Endothelial cell of umbilical vein (primary cell): ENCODE measurements at regions not wholly inside any gene's neighbourhood (a gene's known extent, or its start where the extent isn't known, plus 50 kb on each side); places are given as distances from the start of the nearest gene placed in this dataset.

Experiments
- EZH2 ChIP-seq: IDR thresholded peaks from 2 replicates; pipeline ENCODE4 v1.6.1; 2012; ENCODE audit warnings: borderline replicate concordance, low read depth, mild to moderate bottlenecking, moderate library complexity, low read length, inconsistent platforms; ENCODE audit not compliant: severe bottlenecking
- FOS ChIP-seq: IDR thresholded peaks from 2 replicates; pipeline ENCODE4 v1.6.1; 2011; ENCODE audit warnings: mild to moderate bottlenecking, low read length, moderate library complexity, borderline replicate concordance; ENCODE audit not compliant: insufficient read depth
- GATA2 ChIP-seq: IDR thresholded peaks from 2 replicates; pipeline ENCODE4 v1.7.0; 2011; ENCODE audit warnings: low read depth, mild to moderate bottlenecking, moderate library complexity, mixed read lengths, low read length; ENCODE audit not compliant: insufficient read length, insufficient read depth
- POLR2A ChIP-seq: IDR thresholded peaks from 2 replicates; pipeline ENCODE4 v1.6.1; 2012; ENCODE audit warnings: low read depth, mild to moderate bottlenecking, control low read depth, low read length
- POLR2AphosphoS5 ChIP-seq: IDR thresholded peaks from 2 replicates; pipeline ENCODE4 v1.6.1; 2012; ENCODE audit warnings: low read depth, mild to moderate bottlenecking, control low read depth, low read length, moderate library complexity; ENCODE audit not compliant: insufficient read depth
- TF ChIP-seq, protein P1 (sequence below), 2 donors: IDR thresholded peaks; 1 replicate in 1 of 2; 2 replicates in 1 of 2; pipeline ENCODE4 v1.5.1; 2011; ENCODE audit warnings: low read length in 2 of 2, mild to moderate bottlenecking in 2 of 2, moderate library complexity in 2 of 2, control low read depth in 1 of 2, inconsistent platforms in 1 of 2, low read depth in 1 of 2; ENCODE audit not compliant: insufficient read depth in 1 of 2; ENCODE audit errors: extremely low read depth in 1 of 2
- TF ChIP-seq, protein P2 (sequence below): IDR thresholded peaks from 2 replicates; pipeline ENCODE4 v1.6.1; 2011; ENCODE audit not compliant: insufficient read depth, insufficient read length

DNA sequence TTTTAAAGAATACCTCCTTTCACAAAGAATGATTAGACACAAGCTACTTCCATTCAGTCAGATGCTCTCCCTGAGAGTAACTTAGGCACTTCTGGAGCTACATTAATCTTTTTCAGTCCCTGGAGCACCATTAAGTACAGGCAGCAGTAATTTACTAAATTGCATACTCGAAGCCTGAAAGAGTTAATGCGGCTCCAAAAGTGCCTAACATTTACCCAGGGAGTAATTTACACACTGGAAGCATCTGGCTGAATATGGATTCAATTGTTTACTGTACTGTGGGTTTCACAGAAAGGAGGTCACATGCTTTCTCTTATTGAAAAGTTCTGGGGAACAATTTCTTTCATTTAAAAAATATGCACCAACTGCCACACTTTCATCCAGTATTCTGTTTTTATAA, 260.8 kb upstream of the TENM3 start:
- TF ChIP-seq, protein P1, sequence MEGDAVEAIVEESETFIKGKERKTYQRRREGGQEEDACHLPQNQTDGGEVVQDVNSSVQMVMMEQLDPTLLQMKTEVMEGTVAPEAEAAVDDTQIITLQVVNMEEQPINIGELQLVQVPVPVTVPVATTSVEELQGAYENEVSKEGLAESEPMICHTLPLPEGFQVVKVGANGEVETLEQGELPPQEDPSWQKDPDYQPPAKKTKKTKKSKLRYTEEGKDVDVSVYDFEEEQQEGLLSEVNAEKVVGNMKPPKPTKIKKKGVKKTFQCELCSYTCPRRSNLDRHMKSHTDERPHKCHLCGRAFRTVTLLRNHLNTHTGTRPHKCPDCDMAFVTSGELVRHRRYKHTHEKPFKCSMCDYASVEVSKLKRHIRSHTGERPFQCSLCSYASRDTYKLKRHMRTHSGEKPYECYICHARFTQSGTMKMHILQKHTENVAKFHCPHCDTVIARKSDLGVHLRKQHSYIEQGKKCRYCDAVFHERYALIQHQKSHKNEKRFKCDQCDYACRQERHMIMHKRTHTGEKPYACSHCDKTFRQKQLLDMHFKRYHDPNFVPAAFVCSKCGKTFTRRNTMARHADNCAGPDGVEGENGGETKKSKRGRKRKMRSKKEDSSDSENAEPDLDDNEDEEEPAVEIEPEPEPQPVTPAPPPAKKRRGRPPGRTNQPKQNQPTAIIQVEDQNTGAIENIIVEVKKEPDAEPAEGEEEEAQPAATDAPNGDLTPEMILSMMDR (IDR thresholded peaks at IDR 0.05; ENCODE audit: extremely low read depth in 1 of 2, insufficient read depth in 1 of 2, low read depth in 1 of 2, low read length in 2 of 2), result no peak
- TF ChIP-seq POLR2A, result no peak
- TF ChIP-seq EZH2, result no peak
- TF ChIP-seq POLR2AphosphoS5, result no peak
- no peak for TF ChIP-seq FOS
- no peak for TF ChIP-seq GATA2
- TF ChIP-seq, protein P2, sequence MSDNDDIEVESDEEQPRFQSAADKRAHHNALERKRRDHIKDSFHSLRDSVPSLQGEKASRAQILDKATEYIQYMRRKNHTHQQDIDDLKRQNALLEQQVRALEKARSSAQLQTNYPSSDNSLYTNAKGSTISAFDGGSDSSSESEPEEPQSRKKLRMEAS, result no peak
